Esophagus squamous epithelium (tissue), 5 donors: ENCODE measurements at regions not wholly inside any gene's neighbourhood (a gene's known extent, or its start where the extent isn't known, plus 50 kb on each side); places are given as distances from the start of the nearest gene placed in this dataset.

Source experiments
- DNase-seq: peaks from one replicate; lab custom pipeline; 2025; lab: John Stamatoyannopoulos, UW
- H3K27ac ChIP-seq, 4 donors: fragments of 200-600 bp; sonication (generic); one replicate each; pipeline ENCODE4 v1.5.1; 2016 to 2019; ENCODE audit warnings: mild to moderate bottlenecking in 1 of 4
- H3K27me3 ChIP-seq, 4 donors: fragments of 200-600 bp; sonication (generic); 1 replicate in 3 of 4; 2 replicates in 1 of 4; pipeline versions ENCODE4 v1.5.1 to v1.6.0; 2017 to 2021; ENCODE audit warnings: antibody characterized with exemption in 1 of 4
- H3K36me3 ChIP-seq, 3 donors: fragments of 200-600 bp; sonication (generic); one replicate each; pipeline ENCODE4 v1.5.1; 2016 to 2019
- H3K4me1 ChIP-seq, 3 donors: fragments of 200-600 bp; sonication (generic); one replicate each; pipeline ENCODE4 v1.5.1; 2017 to 2019
- H3K4me3 ChIP-seq, 4 donors: fragments of 200-600 bp; sonication (generic); 1 replicate in 3 of 4; 2 replicates in 1 of 4; pipeline ENCODE4 v1.5.1; 2016 to 2019; ENCODE audit warnings: mild to moderate bottlenecking in 2 of 4, moderate library complexity in 1 of 4
- H3K9me3 ChIP-seq, 3 donors: fragments of 200-600 bp; sonication (generic); one replicate each; pipeline ENCODE4 v1.5.1; 2016 to 2019
- CTCF ChIP-seq, 6 experiments: fragments of 450-650 bp in 4 of 6; fragments of 200-600 bp in 2 of 6; sonication (generic) in 2 of 6; IDR thresholded peaks; one replicate each; pipeline ENCODE4 v1.5.1; 2016 to 2019; ENCODE audit warnings: antibody characterized with exemption in 6 of 6, mild to moderate bottlenecking in 4 of 6, moderate library complexity in 4 of 6
- POLR2A ChIP-seq, 4 donors: fragments of 450-650 bp; IDR thresholded peaks; one replicate each; pipeline ENCODE4 v1.6.1; 2017; ENCODE audit warnings: antibody characterized with exemption in 4 of 4, mild to moderate bottlenecking in 4 of 4, moderate library complexity in 3 of 4
- whole genome bisulfite sequencing, 2 donors: methylation state at CpG; one replicate each; pipeline ENCODE4 v1.1.5; 2018; 5-methylcytosine and 5-hydroxymethylcytosine counted together
- intact Hi-C: fragments of 100-400 bp; cut with DNase I; formaldehyde crosslinking; loops from one replicate; pipeline ENCODE4 v1.15.0; 2022
- donor health status: DM: yes; HTN: yes; CAD: no.

DNA sequence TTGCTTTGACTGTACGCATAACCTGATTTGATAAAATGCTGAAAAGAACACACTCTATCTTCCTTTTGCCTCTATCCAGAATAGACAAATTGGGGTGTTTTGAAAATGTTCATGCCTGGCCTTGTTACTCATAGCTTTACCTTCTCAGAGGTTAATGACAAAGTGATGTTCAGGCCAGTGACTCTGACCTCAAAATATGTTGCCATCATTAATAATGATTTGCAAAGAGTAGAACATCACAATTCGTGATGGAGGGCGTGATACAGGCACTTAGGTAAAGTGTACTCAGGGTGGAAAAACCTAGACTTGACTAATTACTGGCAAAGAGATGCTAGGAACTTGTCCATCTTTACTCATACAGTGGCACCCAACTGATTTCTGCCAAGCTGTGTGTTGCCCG is 656.6 kb upstream of the SOX9 start:
- 75 to 76% methylated on average over 3 to 4 of the region's 4 CpGs for WGBS, 2 donors
- intact Hi-C loops: no loop called here
- Histone ChIP-seq H3K36me3 (no peaks in the 10 kb centered on the region), H3K4me3 (no peak overlapping the region), H3K9me3 (no peaks in the 10 kb centered on the region), H3K4me1 (no peaks in the 10 kb centered on the region), H3K27me3 (no peaks in the 10 kb centered on the region), H3K27ac (no peak overlapping the region)
- no peak for TF ChIP-seq CTCF (IDR thresholded peaks at IDR 0.05)
- TF ChIP-seq POLR2A (IDR thresholded peaks at IDR 0.05): no peak
- no peak for DNase-seq

DNA sequence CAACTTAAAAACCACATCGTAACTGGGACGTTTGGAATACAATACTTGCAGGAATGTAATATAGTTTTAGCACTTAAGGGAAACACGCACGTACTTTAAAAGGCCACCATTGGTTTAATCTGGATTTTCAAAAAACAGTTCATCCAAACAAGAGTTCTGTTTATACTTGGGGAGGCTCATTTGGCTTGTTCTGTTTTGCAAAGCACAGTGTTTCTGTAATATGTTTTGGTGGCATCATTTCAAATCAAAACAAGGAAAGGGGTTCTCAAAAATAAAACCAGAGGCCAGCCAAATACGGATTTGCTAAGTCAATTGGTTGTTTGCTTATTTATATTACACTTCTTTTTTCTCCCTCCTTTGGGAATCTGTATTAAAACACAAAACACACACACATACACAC is 656.1 kb upstream of the SOX9 start:
- no peaks in the 10 kb centered on the region for H3K36me3 ChIP-seq
- no peak overlapping the region for H3K27ac ChIP-seq
- H3K4me1 ChIP-seq: no peaks in the 10 kb centered on the region
- DNase-seq: no peak
- no peaks in the 10 kb centered on the region for H3K9me3 ChIP-seq
- H3K27me3 ChIP-seq: no peaks in the 10 kb centered on the region
- intact Hi-C loops: no loop called here
- H3K4me3 ChIP-seq: no peak overlapping the region
- no peak for TF ChIP-seq POLR2A (IDR thresholded peaks at IDR 0.05)
- no peak for TF ChIP-seq CTCF (IDR thresholded peaks at IDR 0.05)
- 72 to 73% methylated on average over 5 of the region's 5 CpGs for WGBS, 2 donors

DNA sequence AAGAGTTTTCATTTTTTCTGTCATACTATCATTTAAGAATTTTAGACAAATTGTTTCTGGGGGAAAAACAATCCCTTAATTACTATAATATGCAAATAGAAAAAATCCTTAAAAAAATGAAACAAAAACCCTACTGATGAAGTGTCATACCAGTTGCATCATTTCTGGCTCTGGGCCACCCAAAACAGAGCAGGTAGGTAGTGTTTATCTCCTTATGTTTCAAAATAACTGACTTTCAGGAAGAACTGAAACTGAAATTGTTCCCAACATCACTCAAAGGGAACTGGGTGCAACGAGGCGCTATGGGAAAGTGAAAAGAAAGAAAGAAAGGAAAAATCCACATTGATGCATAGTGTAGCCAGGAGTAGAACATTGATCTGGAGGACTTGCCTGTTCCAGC is 653.1 kb upstream of the SOX9 start:
- H3K4me1 ChIP-seq: no peaks in the 10 kb centered on the region
- H3K36me3 ChIP-seq: no peaks in the 10 kb centered on the region
- H3K9me3 ChIP-seq: no peaks in the 10 kb centered on the region
- TF ChIP-seq CTCF (IDR thresholded peaks at IDR 0.05) (no peak), POLR2A (IDR thresholded peaks at IDR 0.05) (no peak)
- no peak for DNase-seq
- H3K27me3 ChIP-seq: no peaks in the 10 kb centered on the region
- WGBS, 2 donors: 71 to 74% methylated on average over 2 of the region's 2 CpGs
- intact Hi-C loops: no loop called here
- H3K4me3 ChIP-seq: no peak overlapping the region
- no peak overlapping the region for H3K27ac ChIP-seq

GRCh38 chr17:71470062-71470461 is 650.8 kb upstream of the SOX9 start:
- whole genome bisulfite sequencing, 2 donors: 75 to 85% methylated on average over 3 of the region's 3 CpGs
- H3K9me3 ChIP-seq: no peaks in the 10 kb centered on the region
- no peak overlapping the region for H3K27ac ChIP-seq
- intact Hi-C loops: loop anchor here (10.0 kb wide), 1 partner anchor 645 kb away; no protein-coding TSS in a partner anchor
- H3K36me3 ChIP-seq: no peaks in the 10 kb centered on the region
- no peaks in the 10 kb centered on the region for H3K27me3 ChIP-seq
- no peaks in the 10 kb centered on the region for H3K4me1 ChIP-seq
- no peak overlapping the region for H3K4me3 ChIP-seq
- no peak for TF ChIP-seq POLR2A (IDR thresholded peaks at IDR 0.05)
- TF ChIP-seq CTCF (IDR thresholded peaks at IDR 0.05): no peak
- no peak for DNase-seq

GRCh38 chr17:71472809-71473789 is 647.7 kb upstream of the SOX9 start:
- 27 to 30% methylated on average over 7 of the region's 7 CpGs for WGBS, 2 donors
- Histone ChIP-seq H3K27ac (no peak overlapping the region), H3K36me3 (no peaks in the 10 kb centered on the region), H3K27me3 (no peaks in the 10 kb centered on the region), H3K4me3 (no peak overlapping the region), H3K4me1 (no peaks in the 10 kb centered on the region), H3K9me3 (no peaks in the 10 kb centered on the region)
- DNase-seq: no peak
- TF ChIP-seq POLR2A (IDR thresholded peaks at IDR 0.05): no peak
- peak in 5 of 6 experiments; percentile 39 to 69 (median 55) for TF ChIP-seq CTCF (IDR thresholded peaks at IDR 0.05)
- intact Hi-C loops: loop anchor here (10.0 kb wide), 1 partner anchor 642 kb away; no protein-coding TSS in a partner anchor
